ENCODE measurements at regions not wholly inside any gene's neighbourhood (a gene's known extent, or its start where the extent isn't known, plus 50 kb on each side); places are given as distances from the start of the nearest gene placed in this dataset.

DNA sequence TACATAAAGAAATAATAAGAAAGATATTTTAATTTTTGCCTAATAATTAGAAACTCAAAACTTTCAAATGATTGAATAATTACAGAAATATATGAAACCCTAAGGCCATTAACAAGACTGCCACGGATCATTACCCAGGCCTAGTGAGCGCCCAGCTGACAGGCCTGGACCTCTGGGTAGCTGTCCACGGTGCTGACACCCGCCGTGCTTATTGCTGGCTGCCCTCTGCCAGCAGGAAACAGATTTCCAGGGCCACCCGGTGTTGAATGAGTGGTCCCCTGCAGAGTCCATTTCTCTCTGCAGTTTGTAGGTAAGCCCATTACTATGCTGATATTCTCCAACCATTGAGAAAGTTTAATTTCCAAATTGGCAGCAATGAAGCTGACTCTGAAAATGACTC is 254.4 kb upstream of the GJB5 start:
- TF ChIP-seq TOX (CRISPR knock-in tag; IDR thresholded peaks at IDR 0.05; ENCODE audit: borderline replicate concordance) (no peak), OSR1 (CRISPR knock-in tag; IDR thresholded peaks at IDR 0.05) (no peak), SNAI2 (CRISPR knock-in tag; IDR thresholded peaks at IDR 0.05) (no peak), ZFP3 (CRISPR knock-in tag; IDR thresholded peaks at IDR 0.05) (no peak), ZNF565 (CRISPR knock-in tag; conservative IDR thresholded peaks at IDR 0.05; ENCODE audit: low read depth) (no peak), PPARA (CRISPR knock-in tag; IDR thresholded peaks at IDR 0.05; ENCODE audit: borderline replicate concordance) (no peak), TCF4 (CRISPR knock-in tag; IDR thresholded peaks at IDR 0.05; ENCODE audit: borderline replicate concordance) (no peak), ARNTL (CRISPR knock-in tag; IDR thresholded peaks at IDR 0.05; ENCODE audit: borderline replicate concordance, low read depth) (no peak), ZFP30 (CRISPR knock-in tag; IDR thresholded peaks at IDR 0.05) (no peak), RARB (CRISPR knock-in tag; IDR thresholded peaks at IDR 0.05) (no peak), CSDC2 (CRISPR knock-in tag; IDR thresholded peaks at IDR 0.05) (no peak)
- TF ChIP-seq, protein P1, sequence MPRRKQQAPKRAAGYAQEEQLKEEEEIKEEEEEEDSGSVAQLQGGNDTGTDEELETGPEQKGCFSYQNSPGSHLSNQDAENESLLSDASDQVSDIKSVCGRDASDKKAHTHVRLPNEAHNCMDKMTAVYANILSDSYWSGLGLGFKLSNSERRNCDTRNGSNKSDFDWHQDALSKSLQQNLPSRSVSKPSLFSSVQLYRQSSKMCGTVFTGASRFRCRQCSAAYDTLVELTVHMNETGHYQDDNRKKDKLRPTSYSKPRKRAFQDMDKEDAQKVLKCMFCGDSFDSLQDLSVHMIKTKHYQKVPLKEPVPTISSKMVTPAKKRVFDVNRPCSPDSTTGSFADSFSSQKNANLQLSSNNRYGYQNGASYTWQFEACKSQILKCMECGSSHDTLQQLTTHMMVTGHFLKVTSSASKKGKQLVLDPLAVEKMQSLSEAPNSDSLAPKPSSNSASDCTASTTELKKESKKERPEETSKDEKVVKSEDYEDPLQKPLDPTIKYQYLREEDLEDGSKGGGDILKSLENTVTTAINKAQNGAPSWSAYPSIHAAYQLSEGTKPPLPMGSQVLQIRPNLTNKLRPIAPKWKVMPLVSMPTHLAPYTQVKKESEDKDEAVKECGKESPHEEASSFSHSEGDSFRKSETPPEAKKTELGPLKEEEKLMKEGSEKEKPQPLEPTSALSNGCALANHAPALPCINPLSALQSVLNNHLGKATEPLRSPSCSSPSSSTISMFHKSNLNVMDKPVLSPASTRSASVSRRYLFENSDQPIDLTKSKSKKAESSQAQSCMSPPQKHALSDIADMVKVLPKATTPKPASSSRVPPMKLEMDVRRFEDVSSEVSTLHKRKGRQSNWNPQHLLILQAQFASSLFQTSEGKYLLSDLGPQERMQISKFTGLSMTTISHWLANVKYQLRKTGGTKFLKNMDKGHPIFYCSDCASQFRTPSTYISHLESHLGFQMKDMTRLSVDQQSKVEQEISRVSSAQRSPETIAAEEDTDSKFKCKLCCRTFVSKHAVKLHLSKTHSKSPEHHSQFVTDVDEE (CRISPR knock-in tag; IDR thresholded peaks at IDR 0.05): no peak
- TF ChIP-seq, protein P2, sequence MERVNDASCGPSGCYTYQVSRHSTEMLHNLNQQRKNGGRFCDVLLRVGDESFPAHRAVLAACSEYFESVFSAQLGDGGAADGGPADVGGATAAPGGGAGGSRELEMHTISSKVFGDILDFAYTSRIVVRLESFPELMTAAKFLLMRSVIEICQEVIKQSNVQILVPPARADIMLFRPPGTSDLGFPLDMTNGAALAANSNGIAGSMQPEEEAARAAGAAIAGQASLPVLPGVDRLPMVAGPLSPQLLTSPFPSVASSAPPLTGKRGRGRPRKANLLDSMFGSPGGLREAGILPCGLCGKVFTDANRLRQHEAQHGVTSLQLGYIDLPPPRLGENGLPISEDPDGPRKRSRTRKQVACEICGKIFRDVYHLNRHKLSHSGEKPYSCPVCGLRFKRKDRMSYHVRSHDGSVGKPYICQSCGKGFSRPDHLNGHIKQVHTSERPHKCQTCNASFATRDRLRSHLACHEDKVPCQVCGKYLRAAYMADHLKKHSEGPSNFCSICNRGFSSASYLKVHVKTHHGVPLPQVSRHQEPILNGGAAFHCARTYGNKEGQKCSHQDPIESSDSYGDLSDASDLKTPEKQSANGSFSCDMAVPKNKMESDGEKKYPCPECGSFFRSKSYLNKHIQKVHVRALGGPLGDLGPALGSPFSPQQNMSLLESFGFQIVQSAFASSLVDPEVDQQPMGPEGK (CRISPR knock-in tag; IDR thresholded peaks at IDR 0.05; ENCODE audit: borderline replicate concordance): no peak
- TF ChIP-seq, protein P3, sequence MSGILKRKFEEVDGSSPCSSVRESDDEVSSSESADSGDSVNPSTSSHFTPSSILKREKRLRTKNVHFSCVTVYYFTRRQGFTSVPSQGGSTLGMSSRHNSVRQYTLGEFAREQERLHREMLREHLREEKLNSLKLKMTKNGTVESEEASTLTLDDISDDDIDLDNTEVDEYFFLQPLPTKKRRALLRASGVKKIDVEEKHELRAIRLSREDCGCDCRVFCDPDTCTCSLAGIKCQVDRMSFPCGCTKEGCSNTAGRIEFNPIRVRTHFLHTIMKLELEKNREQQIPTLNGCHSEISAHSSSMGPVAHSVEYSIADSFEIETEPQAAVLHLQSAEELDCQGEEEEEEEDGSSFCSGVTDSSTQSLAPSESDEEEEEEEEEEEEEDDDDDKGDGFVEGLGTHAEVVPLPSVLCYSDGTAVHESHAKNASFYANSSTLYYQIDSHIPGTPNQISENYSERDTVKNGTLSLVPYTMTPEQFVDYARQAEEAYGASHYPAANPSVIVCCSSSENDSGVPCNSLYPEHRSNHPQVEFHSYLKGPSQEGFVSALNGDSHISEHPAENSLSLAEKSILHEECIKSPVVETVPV (CRISPR knock-in tag; IDR thresholded peaks at IDR 0.05): no peak
- TF ChIP-seq, protein P4, sequence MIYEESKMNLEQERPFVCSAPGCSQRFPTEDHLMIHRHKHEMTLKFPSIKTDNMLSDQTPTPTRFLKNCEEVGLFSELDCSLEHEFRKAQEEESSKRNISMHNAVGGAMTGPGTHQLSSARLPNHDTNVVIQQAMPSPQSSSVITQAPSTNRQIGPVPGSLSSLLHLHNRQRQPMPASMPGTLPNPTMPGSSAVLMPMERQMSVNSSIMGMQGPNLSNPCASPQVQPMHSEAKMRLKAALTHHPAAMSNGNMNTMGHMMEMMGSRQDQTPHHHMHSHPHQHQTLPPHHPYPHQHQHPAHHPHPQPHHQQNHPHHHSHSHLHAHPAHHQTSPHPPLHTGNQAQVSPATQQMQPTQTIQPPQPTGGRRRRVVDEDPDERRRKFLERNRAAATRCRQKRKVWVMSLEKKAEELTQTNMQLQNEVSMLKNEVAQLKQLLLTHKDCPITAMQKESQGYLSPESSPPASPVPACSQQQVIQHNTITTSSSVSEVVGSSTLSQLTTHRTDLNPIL (CRISPR knock-in tag; IDR thresholded peaks at IDR 0.05; ENCODE audit: low read depth): no peak

DNA sequence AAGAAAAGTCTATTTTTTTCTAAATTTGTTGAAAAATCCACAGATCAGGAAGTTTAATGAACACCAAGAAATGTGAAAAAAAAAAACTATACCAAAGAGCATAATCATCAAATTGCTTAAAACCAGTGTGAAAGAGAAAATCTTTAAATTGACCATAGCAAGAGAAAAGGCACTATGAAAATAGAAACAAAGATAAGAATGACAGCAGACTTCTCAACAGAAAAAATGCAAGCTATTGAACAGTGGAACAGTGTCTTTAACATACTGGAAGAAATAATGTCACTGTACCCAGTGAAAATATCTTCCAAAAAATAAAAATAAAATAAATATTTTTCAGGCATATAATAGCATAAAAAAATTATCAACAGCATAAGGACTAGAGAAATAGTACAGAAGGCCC is 243.0 kb upstream of the GJB5 start:
- no peak for ATAC-seq
- TF ChIP-seq RARB (CRISPR knock-in tag; IDR thresholded peaks at IDR 0.05): no peak
- TF ChIP-seq, protein P2 (CRISPR knock-in tag; IDR thresholded peaks at IDR 0.05; ENCODE audit: borderline replicate concordance): no peak
- TF ChIP-seq ZC3H10 (CRISPR knock-in tag; IDR thresholded peaks at IDR 0.05): no peak
- no peak for TF ChIP-seq SNAI2 (CRISPR knock-in tag; IDR thresholded peaks at IDR 0.05)
- TF ChIP-seq, protein P1 (CRISPR knock-in tag; IDR thresholded peaks at IDR 0.05): no peak
- TF ChIP-seq, protein P4 (CRISPR knock-in tag; IDR thresholded peaks at IDR 0.05; ENCODE audit: low read depth): no peak
- no peak for TF ChIP-seq ARNTL (CRISPR knock-in tag; IDR thresholded peaks at IDR 0.05; ENCODE audit: borderline replicate concordance, low read depth)
- TF ChIP-seq ZNF565 (CRISPR knock-in tag; conservative IDR thresholded peaks at IDR 0.05; ENCODE audit: low read depth): no peak
- TF ChIP-seq BACH2 (CRISPR knock-in tag; IDR thresholded peaks at IDR 0.05; ENCODE audit: borderline replicate concordance): no peak
- TF ChIP-seq TOX (CRISPR knock-in tag; IDR thresholded peaks at IDR 0.05; ENCODE audit: borderline replicate concordance): no peak
- no peak for TF ChIP-seq ISL1 (CRISPR knock-in tag; IDR thresholded peaks at IDR 0.05)
- no peak for TF ChIP-seq TCF4 (CRISPR knock-in tag; IDR thresholded peaks at IDR 0.05; ENCODE audit: borderline replicate concordance)

More for the DNA sequence above, 254.4 kb upstream of the GJB5 start:
- no peak for ATAC-seq
